Epithelial cell of prostate (primary cell): ENCODE measurements at regions not wholly inside any gene's neighbourhood (a gene's known extent, or its start where the extent isn't known, plus 50 kb on each side); places are given as distances from the start of the nearest gene placed in this dataset.
"Not testable (repeated sequence)": the region's sequence is repeated elsewhere in the genome, so short reads cannot be mapped to it uniquely, and the experiment has no call there.

Source experiments
- DNase-seq: peaks from one replicate; pipeline ENCODE4 v3.0.0-alpha.2; 2011; ENCODE audit warnings: low read depth, low spot score
- H3K27ac ChIP-seq: fragments of 450-650 bp; 2 replicates; pipeline ENCODE4 v1.5.1; 2017; ENCODE audit warnings: mild to moderate bottlenecking

DNA sequence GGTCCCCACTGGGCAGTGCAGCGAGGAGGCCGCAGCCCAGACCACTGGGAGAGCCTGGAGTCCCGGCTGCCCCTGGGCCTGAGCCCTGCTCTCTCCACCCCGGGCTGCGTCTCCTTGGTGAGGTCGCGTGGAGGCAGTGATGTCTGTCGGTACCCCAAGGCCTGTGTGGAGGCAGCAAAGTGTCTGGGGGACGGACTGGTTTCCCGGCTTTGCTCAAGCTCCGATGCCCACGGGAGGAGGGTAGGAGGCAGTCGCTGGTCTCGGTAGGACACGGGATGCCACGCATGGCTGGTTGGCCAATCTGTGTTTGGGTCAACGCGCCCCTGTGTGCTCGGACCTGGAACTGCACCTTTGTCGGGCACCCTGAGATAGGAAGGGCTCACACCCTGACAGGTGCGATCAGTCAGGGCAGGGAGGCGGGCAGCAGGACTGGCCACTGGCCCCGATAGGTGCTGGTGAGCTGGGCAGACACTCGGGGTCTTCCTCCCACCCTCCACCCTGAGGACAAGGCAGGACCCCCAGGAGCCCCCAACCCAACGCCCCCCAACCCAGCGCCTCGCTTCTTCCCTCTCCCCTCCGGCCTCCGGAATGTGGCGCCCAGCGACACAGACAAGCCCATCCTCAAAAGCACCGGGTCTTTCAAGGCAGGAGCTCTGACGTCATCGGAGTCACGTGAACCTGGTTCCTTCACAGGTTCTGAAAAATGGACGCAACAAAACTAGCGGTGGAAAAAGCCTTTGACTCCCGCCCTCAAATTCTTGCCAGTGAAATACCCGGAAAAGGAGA lies 288.6 kb downstream of the NDUFA10 start:
- DNase-seq = no peak
- H3K27ac ChIP-seq = no peak overlapping the region

GRCh38 chr2:239735829-239736357 lies 289.2 kb downstream of the NDUFA10 start:
- DNase-seq = no peak
- no peak overlapping the region for H3K27ac ChIP-seq

DNA sequence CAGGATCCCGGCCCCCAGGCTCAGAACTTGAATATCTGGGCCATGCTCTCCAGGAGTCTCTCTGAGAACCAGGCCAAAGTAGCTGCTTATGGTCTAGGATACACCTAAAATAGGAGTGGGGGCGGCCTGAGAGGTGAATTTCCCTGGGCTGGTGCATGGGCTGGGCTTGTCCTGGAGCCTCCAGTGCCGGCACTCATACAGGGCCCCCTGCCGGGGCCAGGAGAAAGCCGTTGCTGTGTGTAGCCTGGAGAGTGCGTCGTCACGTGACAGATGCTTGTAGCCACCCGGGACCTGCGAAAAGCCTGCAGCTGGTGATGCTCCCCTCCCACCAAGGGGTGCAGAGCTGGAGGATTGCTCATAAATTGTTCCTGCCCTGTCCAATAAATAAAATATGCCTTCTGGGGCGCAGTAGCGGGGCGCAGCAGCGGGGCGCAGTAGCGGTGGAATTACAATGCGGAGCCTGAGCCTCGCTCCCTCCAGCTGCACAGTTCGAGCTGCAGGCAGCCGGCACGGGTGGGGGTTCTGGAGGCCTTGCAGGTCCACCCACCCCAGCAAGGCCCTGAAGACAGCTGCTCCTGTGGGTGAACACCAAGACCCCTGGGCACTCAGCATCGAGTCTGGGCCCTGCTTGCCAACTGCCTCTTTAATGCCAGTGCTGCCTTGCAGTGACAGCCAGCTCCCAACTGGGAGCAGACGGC lies 289.9 kb downstream of the NDUFA10 start:
- no peak for DNase-seq
- no peak overlapping the region for H3K27ac ChIP-seq

- no peak overlapping the region for H3K27ac ChIP-seq
- DNase-seq = no peak
Measured at GRCh38 chr2:239734436-239735005, 290.6 kb downstream of the NDUFA10 start.

GRCh38 chr2:239732666-239733010 lies 292.5 kb downstream of the NDUFA10 start:
- DNase-seq = no peak
- no peak overlapping the region for H3K27ac ChIP-seq

- H3K27ac ChIP-seq = no peak overlapping the region
- DNase-seq = no peak
Measured at GRCh38 chr2:239731998-239732665, 293.0 kb downstream of the NDUFA10 start.

DNA sequence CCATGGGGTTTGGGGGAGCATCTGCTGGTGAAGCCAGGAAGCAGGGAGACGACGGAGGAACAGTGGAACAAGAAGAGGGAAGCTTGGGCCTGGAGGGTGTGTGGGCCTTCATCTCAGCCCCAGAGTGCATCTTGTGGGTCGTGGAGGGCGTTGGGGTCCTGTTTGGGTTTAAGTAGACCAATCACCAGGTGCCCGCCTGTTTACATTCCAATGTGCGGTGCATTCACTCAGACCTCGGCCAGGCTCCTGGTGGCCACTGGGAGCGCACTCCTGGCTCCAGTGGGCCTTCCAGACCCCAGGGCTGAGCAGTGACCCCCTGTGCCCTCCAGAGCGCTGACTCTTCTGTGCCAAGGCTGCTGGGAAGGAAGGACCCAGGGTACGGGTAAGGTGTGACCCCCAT lies 293.7 kb downstream of the NDUFA10 start:
- H3K27ac ChIP-seq = no peak overlapping the region
- DNase-seq = no peak

GRCh38 chr2:239730897-239731296 lies 294.2 kb downstream of the NDUFA10 start:
- DNase-seq = no peak
- H3K27ac ChIP-seq = no peak overlapping the region

GRCh38 chr2:239730567-239730882 lies 294.6 kb downstream of the NDUFA10 start:
- DNase-seq = not testable (repeated sequence)

DNA sequence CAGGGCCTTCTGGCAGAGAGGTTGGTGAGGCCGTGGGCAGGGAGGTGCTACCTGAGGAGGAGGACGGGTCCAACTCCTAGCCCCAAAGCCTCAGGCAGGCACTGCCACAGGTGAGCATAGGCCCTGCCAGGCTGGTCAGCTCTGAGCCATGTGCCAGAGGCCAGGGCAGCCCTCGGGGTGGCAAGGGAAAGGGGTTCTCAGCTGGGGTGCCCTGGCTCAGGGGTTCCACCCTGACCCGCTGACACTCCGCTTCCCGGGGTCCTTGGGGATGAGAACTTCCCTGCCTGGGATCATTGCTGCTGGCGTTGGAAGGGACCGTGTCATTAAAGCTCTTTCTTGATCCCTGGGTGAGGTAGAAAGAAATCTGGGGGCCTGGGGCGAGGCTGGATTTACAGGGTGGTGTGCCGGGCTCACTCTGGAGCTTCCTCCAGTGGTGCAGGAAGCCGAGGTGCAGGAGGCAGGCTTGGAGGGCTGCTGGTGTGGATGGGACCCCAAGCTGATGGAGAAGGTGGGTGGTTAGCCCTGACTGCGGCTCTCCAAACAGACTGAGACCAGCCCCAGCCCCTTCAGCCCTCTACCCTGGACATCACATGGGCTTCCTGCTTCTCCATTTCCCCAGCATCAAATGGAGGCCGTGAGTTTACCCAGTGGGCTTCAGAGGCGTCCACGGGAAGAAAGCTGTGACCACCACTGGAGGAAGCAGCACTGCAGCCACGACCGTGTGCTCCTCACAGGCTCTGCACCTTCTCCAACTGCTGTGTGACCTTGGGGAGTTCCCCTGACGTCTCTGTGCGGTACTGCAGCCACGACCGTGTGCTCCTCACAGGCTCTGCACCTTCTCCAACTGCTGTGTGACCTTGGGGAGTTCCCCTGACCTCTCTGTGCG lies 295.2 kb downstream of the NDUFA10 start:
- H3K27ac ChIP-seq = no peak overlapping the region
- DNase-seq = no peak

More at GRCh38 chr2:239730567-239730882, 294.6 kb downstream of the NDUFA10 start:
- not testable (repeated sequence) for H3K27ac ChIP-seq

- no peak for DNase-seq
Measured at GRCh38 chr2:239729151-239729550, 296.0 kb downstream of the NDUFA10 start.

DNA sequence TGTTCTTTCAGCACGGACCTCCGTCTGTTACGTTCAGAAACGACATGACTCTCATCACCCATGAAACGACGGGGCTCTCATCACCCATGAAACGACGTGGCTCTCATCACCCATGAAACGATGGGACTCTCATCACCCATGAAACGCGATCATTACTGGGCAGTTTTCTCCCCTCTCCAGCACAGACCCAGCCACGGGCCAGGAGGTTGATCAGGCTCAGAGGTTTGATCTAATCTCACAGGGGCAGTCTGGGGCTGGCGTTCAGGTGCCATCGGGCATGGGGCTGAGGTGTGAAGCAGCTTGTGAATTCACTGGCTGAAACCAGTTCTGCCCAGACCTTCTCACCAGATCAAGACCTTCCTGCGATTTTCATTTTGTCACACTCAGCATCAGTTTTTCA lies 296.4 kb downstream of the NDUFA10 start:
- H3K27ac ChIP-seq = no peak overlapping the region
- DNase-seq = no peak

More at GRCh38 chr2:239729151-239729550, 296.0 kb downstream of the NDUFA10 start:
- no peak overlapping the region for H3K27ac ChIP-seq

GRCh38 chr2:239727776-239728600 lies 297.2 kb downstream of the NDUFA10 start:
- no peak for DNase-seq
- no peak overlapping the region for H3K27ac ChIP-seq

DNA sequence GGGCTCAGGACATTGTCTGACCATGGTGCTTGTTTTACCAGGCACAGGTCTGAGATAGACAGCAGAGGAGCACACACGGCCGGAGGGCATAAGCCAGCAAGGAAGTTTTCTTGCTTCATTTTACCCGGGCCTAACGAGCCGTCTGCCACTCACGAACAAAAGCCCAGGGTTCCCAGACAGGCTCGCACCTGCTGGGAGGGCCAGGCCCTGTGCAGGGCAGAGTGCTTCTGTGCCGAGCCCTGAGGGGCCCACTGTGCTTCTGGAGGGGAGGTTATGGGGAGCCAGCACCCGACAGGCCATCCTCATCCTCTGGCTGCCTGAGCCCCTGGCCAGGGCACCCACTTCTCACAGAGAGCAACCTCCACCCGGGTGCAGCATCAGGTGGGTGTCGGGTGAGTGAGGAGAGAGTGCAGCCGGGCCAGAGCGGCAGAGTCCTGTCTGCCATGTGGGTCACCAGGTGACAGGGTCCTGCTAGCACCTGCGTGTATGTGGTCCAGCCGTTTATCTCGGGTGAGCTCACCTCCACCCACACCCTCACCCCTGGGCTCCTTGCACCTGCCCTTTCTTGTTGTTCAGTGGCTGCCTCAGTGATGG lies 297.9 kb downstream of the NDUFA10 start:
- no peak overlapping the region for H3K27ac ChIP-seq
- no peak for DNase-seq

- no peak for DNase-seq
- H3K27ac ChIP-seq = no peak overlapping the region
Measured at GRCh38 chr2:239726631-239727181, 298.4 kb downstream of the NDUFA10 start.

- H3K27ac ChIP-seq = no peak overlapping the region
Measured at GRCh38 chr2:239726091-239726591, 299.0 kb downstream of the NDUFA10 start.

DNA sequence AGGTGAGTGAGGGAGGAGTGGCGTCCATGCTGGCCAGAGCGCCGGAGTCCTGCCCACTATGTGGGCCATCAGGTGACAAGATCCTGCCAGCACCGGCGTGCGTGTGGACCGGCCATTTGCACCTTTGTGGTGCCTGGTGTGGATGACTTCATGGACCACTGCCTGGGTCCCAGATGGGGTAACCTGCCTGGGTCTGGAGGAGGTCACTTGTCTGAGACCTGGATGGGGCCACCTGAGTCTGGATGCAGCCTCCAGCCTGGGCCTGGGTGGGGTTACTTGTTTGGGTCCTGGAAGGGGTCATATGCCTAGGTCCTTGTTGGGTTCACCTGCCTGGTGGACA lies 299.6 kb downstream of the NDUFA10 start:
- no peak for DNase-seq

More at GRCh38 chr2:239726091-239726591, 299.0 kb downstream of the NDUFA10 start:
- DNase-seq = no peak

DNA sequence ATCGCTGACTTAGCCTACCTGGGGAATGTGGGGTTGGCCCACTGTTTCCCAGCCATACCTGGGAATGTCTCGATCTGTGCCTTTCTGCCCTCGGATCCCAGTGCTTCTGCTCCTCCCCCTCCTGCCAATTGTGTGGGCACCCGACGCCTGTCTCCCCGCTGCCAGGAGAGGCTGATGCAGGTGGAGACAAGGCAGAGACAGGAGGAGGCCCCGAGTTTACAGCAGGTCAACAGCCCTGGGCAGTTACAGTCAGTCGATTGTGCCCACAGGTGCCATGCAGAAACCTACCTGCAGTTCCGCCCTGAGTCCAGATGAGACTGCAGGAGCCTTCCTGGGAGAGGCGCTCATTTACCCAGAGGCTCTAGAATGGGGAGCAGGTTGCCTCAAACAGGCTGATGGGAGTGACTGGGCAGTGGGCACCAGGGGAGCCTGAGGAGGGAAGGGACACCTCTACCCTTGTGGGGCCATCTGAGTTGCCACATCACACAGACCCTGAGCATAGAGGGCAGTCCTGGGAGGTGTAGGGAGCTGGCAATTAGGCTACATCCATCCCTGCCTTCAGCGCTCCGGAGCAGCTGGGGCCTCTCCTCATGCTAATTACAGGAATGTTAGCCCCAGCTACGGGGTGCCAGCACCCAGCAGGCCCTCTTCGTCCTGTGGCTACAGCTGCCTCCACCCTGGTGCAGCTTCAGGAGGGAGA lies 300.1 kb downstream of the NDUFA10 start:
- no peak for DNase-seq

More for the DNA sequence above, 299.6 kb downstream of the NDUFA10 start:
- no peak overlapping the region for H3K27ac ChIP-seq

More for the DNA sequence above, 300.1 kb downstream of the NDUFA10 start:
- H3K27ac ChIP-seq = no peak overlapping the region
